Neuronal stem cell (in vitro differentiated cells): ENCODE measurements at regions not wholly inside any gene's neighbourhood (a gene's known extent, or its start where the extent isn't known, plus 50 kb on each side); places are given as distances from the start of the nearest gene placed in this dataset.

Experiments
- DNase-seq: peaks from one replicate; pipeline ENCODE4 v3.0.0-alpha.2; 2013; ENCODE audit warnings: low spot score
- H2AFZ ChIP-seq: one replicate; pipeline ENCODE4 v1.6.1; 2013; ENCODE audit warnings: mild to moderate bottlenecking, low read length, inconsistent platforms
- H2AK5ac ChIP-seq: 2 replicates; pipeline ENCODE4 v1.6.1; 2013; ENCODE audit warnings: low read depth, mild to moderate bottlenecking, inconsistent platforms, low read length, moderate library complexity, mixed read lengths
- H2BK120ac ChIP-seq: 2 replicates; pipeline ENCODE4 v1.6.1; 2013; ENCODE audit warnings: low read depth, mild to moderate bottlenecking, inconsistent platforms, low read length, moderate library complexity, mixed read lengths
- H2BK12ac ChIP-seq: one replicate; pipeline ENCODE4 v1.6.1; 2013; ENCODE audit warnings: low read length, inconsistent platforms
- H2BK15ac ChIP-seq: 2 replicates; pipeline ENCODE4 v1.6.1; 2013; ENCODE audit warnings: mild to moderate bottlenecking, low read length, inconsistent platforms, mixed read lengths
- H2BK5ac ChIP-seq: one replicate; pipeline ENCODE4 v1.6.1; 2013; ENCODE audit warnings: inconsistent platforms, mild to moderate bottlenecking, low read length, moderate library complexity
- H3K14ac ChIP-seq: one replicate; pipeline ENCODE4 v1.6.1; 2013; ENCODE audit warnings: low read length, inconsistent platforms
- H3K18ac ChIP-seq: 2 replicates; pipeline ENCODE4 v1.6.1; 2013; ENCODE audit warnings: low read length, inconsistent platforms
- H3K23ac ChIP-seq: 2 replicates; pipeline ENCODE4 v1.6.1; 2013; ENCODE audit warnings: low read depth, mild to moderate bottlenecking, mixed read lengths, low read length, inconsistent platforms; ENCODE audit not compliant: poor library complexity
- H3K27ac ChIP-seq: replicated peaks from 3 replicates; pipeline ENCODE4 v1.5.1; 2013; ENCODE audit warnings: low read length, inconsistent platforms
- H3K27me3 ChIP-seq, 3 experiments: 2 replicates each; pipeline ENCODE4 v1.6.1; 2013; ENCODE audit warnings: low read length in 3 of 3, mild to moderate bottlenecking in 2 of 3, inconsistent platforms in 1 of 3, low read depth in 1 of 3, mixed read lengths in 1 of 3, moderate library complexity in 1 of 3; ENCODE audit not compliant: control insufficient read depth in 3 of 3, insufficient read depth in 3 of 3
- H3K36me3 ChIP-seq, 2 donors: replicated peaks in 1 of 2; 2 replicates each; pipeline ENCODE4 v1.6.1; 2013; ENCODE audit warnings: low read length in 2 of 2; ENCODE audit not compliant: control insufficient read depth in 2 of 2, insufficient read depth in 2 of 2
- H3K4ac ChIP-seq: 2 replicates; pipeline ENCODE4 v1.6.1; 2013; ENCODE audit warnings: inconsistent platforms, mild to moderate bottlenecking, low read length, moderate library complexity
- H3K4me1 ChIP-seq, 2 donors: 1 replicate in 1 of 2; 2 replicates in 1 of 2; pipeline ENCODE4 v1.6.1; 2013; ENCODE audit warnings: low read length in 2 of 2, low read depth in 1 of 2; ENCODE audit not compliant: control insufficient read depth in 2 of 2, insufficient read depth in 1 of 2
- H3K4me2 ChIP-seq: one replicate; pipeline ENCODE4 v1.6.1; 2013; ENCODE audit warnings: mild to moderate bottlenecking, low read length, inconsistent platforms; ENCODE audit not compliant: insufficient read depth, poor library complexity, severe bottlenecking
- H3K4me3 ChIP-seq, 2 donors: 2 replicates each; pipeline ENCODE4 v1.5.1; 2013; ENCODE audit warnings: low read length in 2 of 2, mild to moderate bottlenecking in 2 of 2, inconsistent platforms in 1 of 2, moderate library complexity in 1 of 2
- H3K79me1 ChIP-seq: one replicate; pipeline ENCODE4 v1.6.1; 2013; ENCODE audit warnings: low read depth, mild to moderate bottlenecking, inconsistent platforms, low read length, moderate library complexity
- H3K9ac ChIP-seq: one replicate; pipeline ENCODE4 v1.6.1; 2013; ENCODE audit warnings: mild to moderate bottlenecking, low read depth, low read length, inconsistent platforms; ENCODE audit not compliant: poor library complexity
- H3K9me3 ChIP-seq, 2 donors: replicated peaks in 1 of 2; 2 replicates each; pipeline versions ENCODE3 to v1.6.1; 2013; ENCODE audit warnings: low read length in 2 of 2, mild to moderate bottlenecking in 2 of 2, inconsistent platforms in 1 of 2, low read depth in 1 of 2, mixed read lengths in 1 of 2, moderate library complexity in 1 of 2; ENCODE audit not compliant: control insufficient read depth in 2 of 2, insufficient read depth in 1 of 2
- H4K8ac ChIP-seq: one replicate; pipeline ENCODE4 v1.6.1; 2013; ENCODE audit warnings: low read depth, mild to moderate bottlenecking, inconsistent platforms, low read length, moderate library complexity
- H4K91ac ChIP-seq: one replicate; pipeline ENCODE4 v1.6.1; 2013; ENCODE audit warnings: low read length, low read depth, mild to moderate bottlenecking, inconsistent platforms; ENCODE audit not compliant: poor library complexity
- WGBS, 2 donors: extraction: QIAGEN DNeasy Blood & Tissue Kit; methylation state at CpG; one replicate each; pipeline ENCODE4 v1.1.7; 2013; ENCODE audit warnings: missing lambda C conversion rate in 2 of 2, mixed read lengths in 1 of 2; ENCODE audit not compliant: insufficient read length in 2 of 2, insufficient replicate concordance in 1 of 2; ENCODE audit errors: extremely low coverage in 2 of 2; 5-methylcytosine and 5-hydroxymethylcytosine counted together

GRCh38 chr12:124437617-124438436 is 129.6 kb downstream of the NCOR2 start:
- H2BK5ac ChIP-seq = no peak overlapping the region
- H2AK5ac ChIP-seq = peak overlapping the region; percentile 40
- H2AFZ ChIP-seq = no peak overlapping the region
- H3K36me3 ChIP-seq = peaks cover 3 to 7% of the 10 kb centered on the region in 2 donors
- H3K4me3 ChIP-seq = no peak overlapping the region
- H3K23ac ChIP-seq = no peak overlapping the region
- DNase-seq = no peak
- no peak overlapping the region for H3K4me2 ChIP-seq
- peaks cover 26 to 30% of the 10 kb centered on the region in 2 donors for H3K4me1 ChIP-seq
- H2BK12ac ChIP-seq = no peak overlapping the region
- no CpG with 5 or more reads among the region's 36 CpGs for WGBS, 2 donors
- H3K4ac ChIP-seq = no peak overlapping the region
- H3K27ac ChIP-seq = peak overlapping the region; percentile 47
- H2BK120ac ChIP-seq = no peak overlapping the region
- H3K9me3 ChIP-seq = no peaks in the 10 kb centered on the region
- H3K79me1 ChIP-seq = peaks cover 1% of the 10 kb centered on the region
- no peak overlapping the region for H4K8ac ChIP-seq
- H3K9ac ChIP-seq = no peak overlapping the region
- no peak overlapping the region for H4K91ac ChIP-seq
- H3K14ac ChIP-seq = no peak overlapping the region
- H2BK15ac ChIP-seq = no peak overlapping the region
- H3K27me3 ChIP-seq = peaks cover 0 to 2% (median 0%) of the 10 kb centered on the region in 3 experiments
- peak overlapping the region; percentile 56 for H3K18ac ChIP-seq

- no CpG with 5 or more reads among the region's 7 CpGs for WGBS, 2 donors
- no peak overlapping the region for H2BK120ac ChIP-seq
- peak overlapping the region; percentile 51 for H3K9ac ChIP-seq
- H3K23ac ChIP-seq = no peak overlapping the region
- H3K79me1 ChIP-seq = peaks cover 1% of the 10 kb centered on the region
- no peak for DNase-seq
- H2AK5ac ChIP-seq = no peak overlapping the region
- no peak overlapping the region for H3K4me2 ChIP-seq
- H3K27me3 ChIP-seq = peaks cover 0 to 2% (median 0%) of the 10 kb centered on the region in 3 experiments
- H3K14ac ChIP-seq = no peak overlapping the region
- no peak overlapping the region for H2AFZ ChIP-seq
- peak overlapping the region; percentile 19 for H3K27ac ChIP-seq
- H3K4me1 ChIP-seq = peaks cover 27 to 32% of the 10 kb centered on the region in 2 donors
- H4K91ac ChIP-seq = no peak overlapping the region
- no peak overlapping the region for H4K8ac ChIP-seq
- peak overlapping the region; percentile 78 for H3K18ac ChIP-seq
- H3K4me3 ChIP-seq = no peak overlapping the region
- no peak overlapping the region for H2BK5ac ChIP-seq
- H2BK15ac ChIP-seq = no peak overlapping the region
- H3K36me3 ChIP-seq = peaks cover under 1 to 3% of the 10 kb centered on the region in 2 donors
- H3K9me3 ChIP-seq = no peaks in the 10 kb centered on the region
- no peak overlapping the region for H2BK12ac ChIP-seq
- H3K4ac ChIP-seq = no peak overlapping the region
Observed at GRCh38 chr12:124437121-124437520, 130.3 kb downstream of the NCOR2 start.

GRCh38 chr12:124436366-124436765 is 131.0 kb downstream of the NCOR2 start:
- peaks cover 5% of the 10 kb centered on the region for H3K79me1 ChIP-seq
- H3K18ac ChIP-seq = peak overlapping the region; percentile 7
- H2AFZ ChIP-seq = no peak overlapping the region
- H3K4ac ChIP-seq = no peak overlapping the region
- peak overlapping the region; percentile 86 for H2AK5ac ChIP-seq
- H4K8ac ChIP-seq = no peak overlapping the region
- H2BK120ac ChIP-seq = no peak overlapping the region
- H4K91ac ChIP-seq = no peak overlapping the region
- no peak overlapping the region for H3K9ac ChIP-seq
- H2BK5ac ChIP-seq = no peak overlapping the region
- WGBS, 2 donors = no CpG with 5 or more reads among the region's 8 CpGs
- no peak overlapping the region for H3K4me3 ChIP-seq
- no peak for DNase-seq
- H3K23ac ChIP-seq = no peak overlapping the region
- H3K14ac ChIP-seq = peak overlapping the region; percentile 75
- peaks cover 0 to 2% of the 10 kb centered on the region in 2 donors for H3K9me3 ChIP-seq
- no peak overlapping the region for H3K27ac ChIP-seq
- H3K4me1 ChIP-seq = peaks cover 24 to 28% of the 10 kb centered on the region in 2 donors
- H3K27me3 ChIP-seq = peaks cover 0 to 2% (median 0%) of the 10 kb centered on the region in 3 experiments
- no peak overlapping the region for H3K4me2 ChIP-seq
- H2BK12ac ChIP-seq = no peak overlapping the region
- peak overlapping the region; percentile 91 for H2BK15ac ChIP-seq
- H3K36me3 ChIP-seq = peaks cover 0 to 5% of the 10 kb centered on the region in 2 donors

GRCh38 chr12:124435806-124436345 is 131.5 kb downstream of the NCOR2 start:
- H3K27ac ChIP-seq = no peak overlapping the region
- H4K91ac ChIP-seq = no peak overlapping the region
- H2AK5ac ChIP-seq = peak overlapping the region; percentile 86
- no CpG with 5 or more reads among the region's 16 CpGs for WGBS, 2 donors
- no peak overlapping the region for H3K23ac ChIP-seq
- H4K8ac ChIP-seq = no peak overlapping the region
- no peak overlapping the region for H2BK15ac ChIP-seq
- H3K4me3 ChIP-seq = no peak overlapping the region
- no peak overlapping the region for H3K9ac ChIP-seq
- peaks cover 0 to 2% (median 0%) of the 10 kb centered on the region in 3 experiments for H3K27me3 ChIP-seq
- H3K14ac ChIP-seq = peak overlapping the region; percentile 75
- H3K4ac ChIP-seq = peak overlapping the region; percentile 69
- H3K4me2 ChIP-seq = no peak overlapping the region
- no peak for DNase-seq
- H3K79me1 ChIP-seq = peaks cover 5% of the 10 kb centered on the region
- peaks cover 24 to 25% of the 10 kb centered on the region in 2 donors for H3K4me1 ChIP-seq
- H2BK5ac ChIP-seq = peak overlapping the region; percentile 16
- no peak overlapping the region for H2BK120ac ChIP-seq
- peak overlapping the region; percentile 44 for H3K18ac ChIP-seq
- H3K9me3 ChIP-seq = peaks cover 0 to 4% of the 10 kb centered on the region in 2 donors
- H2AFZ ChIP-seq = no peak overlapping the region
- H2BK12ac ChIP-seq = no peak overlapping the region
- H3K36me3 ChIP-seq = peaks cover 1 to 7% of the 10 kb centered on the region in 2 donors
